NB4 (cell line): ENCODE measurements at regions not wholly inside any gene's neighbourhood (a gene's known extent, or its start where the extent isn't known, plus 50 kb on each side); places are given as distances from the start of the nearest gene placed in this dataset.

Experiments used
- DNase-seq: peaks from one replicate; pipeline ENCODE4 v3.0.0; 2010; ENCODE audit warnings: low read depth
- H3K4me3 ChIP-seq: one replicate; pipeline ENCODE4 v1.5.1; 2011; ENCODE audit warnings: mild to moderate bottlenecking, low read depth, low read length, moderate library complexity
- CTCF ChIP-seq: IDR thresholded peaks from one replicate; pipeline ENCODE4 v1.5.1; 2012; ENCODE audit warnings: low read depth, low read length
- MAX ChIP-seq: IDR thresholded peaks from 2 replicates; pipeline ENCODE4 v1.6.1; 2011; ENCODE audit warnings: low read depth, low read length
- MYC ChIP-seq: IDR thresholded peaks from 2 replicates; pipeline ENCODE4 v1.6.1; 2011; ENCODE audit warnings: low read depth, low read length
- POLR2A ChIP-seq: IDR thresholded peaks from 2 replicates; pipeline ENCODE4 v1.6.1; 2011; ENCODE audit warnings: mild to moderate bottlenecking; ENCODE audit not compliant: insufficient read length; ENCODE audit errors: extremely low read depth

GRCh38 chr18:42275138-42275535 lies 320.1 kb downstream of the PIK3C3 start:
- no peak for TF ChIP-seq POLR2A
- TF ChIP-seq MYC: no peak
- no peak for TF ChIP-seq CTCF
- no peak for TF ChIP-seq MAX
- H3K4me3 ChIP-seq: no peak overlapping the region
- DNase-seq: no peak

GRCh38 chr18:42275949-42276730 lies 321.1 kb downstream of the PIK3C3 start:
- DNase-seq: no peak
- H3K4me3 ChIP-seq: no peak overlapping the region
- TF ChIP-seq POLR2A: no peak
- no peak for TF ChIP-seq CTCF
- TF ChIP-seq MAX: no peak
- TF ChIP-seq MYC: no peak

GRCh38 chr18:42281124-42281523 lies 326.1 kb downstream of the PIK3C3 start:
- no peak overlapping the region for H3K4me3 ChIP-seq
- TF ChIP-seq MYC (no peak), POLR2A (no peak), CTCF (no peak), MAX (no peak)
- DNase-seq: no peak

GRCh38 chr18:42281851-42282250 lies 326.8 kb downstream of the PIK3C3 start:
- H3K4me3 ChIP-seq: no peak overlapping the region
- TF ChIP-seq CTCF: no peak
- no peak for TF ChIP-seq MYC
- TF ChIP-seq POLR2A: no peak
- TF ChIP-seq MAX: no peak
- DNase-seq: no peak

- no peak overlapping the region for H3K4me3 ChIP-seq
- TF ChIP-seq MYC: no peak
- no peak for TF ChIP-seq CTCF
- no peak for DNase-seq
Observed at GRCh38 chr18:42287047-42287446, 332.0 kb downstream of the PIK3C3 start.

- no peak overlapping the region for H3K4me3 ChIP-seq
- no peak for DNase-seq
- TF ChIP-seq CTCF (no peak), MYC (no peak), POLR2A (no peak), MAX (no peak)
Observed at GRCh38 chr18:42288129-42288528, 333.1 kb downstream of the PIK3C3 start.
